ENCODE measurements at regions not wholly inside any gene's neighbourhood (a gene's known extent, or its start where the extent isn't known, plus 50 kb on each side); places are given as distances from the start of the nearest gene placed in this dataset.

GRCh38 chr10:109174526-109174925, 748.8 kb downstream of the XPNPEP1 start:
- Histone ChIP-seq H2AFZ (no peak overlapping the region), H3F3A (replicated peaks; ENCODE audit: low read depth) (no peaks in the 10 kb centered on the region), H3K79me2 (replicated peaks; ENCODE audit: insufficient read depth) (no peaks in the 10 kb centered on the region), H4K20me1 (replicated peaks; ENCODE audit: insufficient read depth) (no peaks in the 10 kb centered on the region), H3K27me3 (ENCODE audit: insufficient read depth) (no peaks in the 10 kb centered on the region), H3K4me1 (ENCODE audit: insufficient read depth) (no peaks in the 10 kb centered on the region), H3K9me2 (ENCODE audit: insufficient read depth) (peaks cover 11% of the 10 kb centered on the region; the same call in 1 of the 2 replicates), H3K4me3 (no peak overlapping the region), H3K36me3 (ENCODE audit: insufficient read depth) (no peaks in the 10 kb centered on the region), H3K4me2 (no peak overlapping the region), H3K27ac (ENCODE audit: low read depth) (no peak overlapping the region)
- H3K27me3 Mint-ChIP-seq (ENCODE audit: insufficient read depth, low read depth, poor library complexity): no peaks in the 10 kb centered on the region
- peaks cover 7% of the 10 kb centered on the region; the same call in 2 of the 3 replicates for H3K9me3 Mint-ChIP-seq
- no peak for DNase-seq (ENCODE audit: low spot score)
- no peak overlapping the region for H3K27ac Mint-ChIP-seq
- TF ChIP-seq EZH2phosphoT487 (IDR thresholded peaks at IDR 0.05; ENCODE audit: unreplicated experiment) (no peak), ETS1 (IDR thresholded peaks at IDR 0.05) (no peak)
- no peaks in the 10 kb centered on the region for H3K4me1 Mint-ChIP-seq
- H3K4me3 Mint-ChIP-seq: no peak overlapping the region
- ATAC-seq: no peak
- peaks cover 3% of the 10 kb centered on the region; the same call in 2 of the 3 replicates for H3K36me3 Mint-ChIP-seq (ENCODE audit: low read depth)

DNA sequence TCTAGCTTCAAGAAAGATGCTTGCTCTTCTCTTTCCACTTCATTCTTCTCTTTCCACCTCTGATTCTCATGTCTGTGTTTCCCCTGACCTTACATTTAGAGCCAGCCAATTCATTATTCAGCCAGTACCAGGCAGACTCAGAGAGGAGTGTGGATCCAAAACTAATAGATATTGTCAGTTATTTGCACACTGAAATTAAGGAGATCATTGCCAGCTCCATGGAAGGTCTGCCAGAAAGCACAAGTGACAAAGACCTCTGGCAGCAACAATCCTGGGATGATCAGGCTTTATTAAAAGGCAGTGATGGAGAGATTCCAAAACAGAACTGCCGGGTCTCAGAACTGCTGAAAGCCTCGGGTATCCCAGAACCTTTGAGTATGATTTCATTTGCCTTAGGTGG, 749.4 kb downstream of the XPNPEP1 start:
- H4K20me1 ChIP-seq (replicated peaks; ENCODE audit: insufficient read depth): no peaks in the 10 kb centered on the region
- peaks cover 3% of the 10 kb centered on the region; the same call in 2 of the 3 replicates for H3K36me3 Mint-ChIP-seq (ENCODE audit: low read depth)
- H3K4me1 ChIP-seq (ENCODE audit: insufficient read depth): no peaks in the 10 kb centered on the region
- H3K36me3 ChIP-seq (ENCODE audit: insufficient read depth): no peaks in the 10 kb centered on the region
- ATAC-seq: no peak
- no peaks in the 10 kb centered on the region for H3K27me3 Mint-ChIP-seq (ENCODE audit: insufficient read depth, low read depth, poor library complexity)
- no peaks in the 10 kb centered on the region for H3K27me3 ChIP-seq (ENCODE audit: insufficient read depth)
- no peak overlapping the region for H3K27ac ChIP-seq (ENCODE audit: low read depth)
- no peak overlapping the region for H3K27ac Mint-ChIP-seq
- DNase-seq (ENCODE audit: low spot score): no peak
- peaks cover 11% of the 10 kb centered on the region; the same call in 1 of the 2 replicates for H3K9me2 ChIP-seq (ENCODE audit: insufficient read depth)
- H3K4me2 ChIP-seq: no peak overlapping the region
- no peak overlapping the region for H3K4me3 ChIP-seq
- TF ChIP-seq, protein P1, sequence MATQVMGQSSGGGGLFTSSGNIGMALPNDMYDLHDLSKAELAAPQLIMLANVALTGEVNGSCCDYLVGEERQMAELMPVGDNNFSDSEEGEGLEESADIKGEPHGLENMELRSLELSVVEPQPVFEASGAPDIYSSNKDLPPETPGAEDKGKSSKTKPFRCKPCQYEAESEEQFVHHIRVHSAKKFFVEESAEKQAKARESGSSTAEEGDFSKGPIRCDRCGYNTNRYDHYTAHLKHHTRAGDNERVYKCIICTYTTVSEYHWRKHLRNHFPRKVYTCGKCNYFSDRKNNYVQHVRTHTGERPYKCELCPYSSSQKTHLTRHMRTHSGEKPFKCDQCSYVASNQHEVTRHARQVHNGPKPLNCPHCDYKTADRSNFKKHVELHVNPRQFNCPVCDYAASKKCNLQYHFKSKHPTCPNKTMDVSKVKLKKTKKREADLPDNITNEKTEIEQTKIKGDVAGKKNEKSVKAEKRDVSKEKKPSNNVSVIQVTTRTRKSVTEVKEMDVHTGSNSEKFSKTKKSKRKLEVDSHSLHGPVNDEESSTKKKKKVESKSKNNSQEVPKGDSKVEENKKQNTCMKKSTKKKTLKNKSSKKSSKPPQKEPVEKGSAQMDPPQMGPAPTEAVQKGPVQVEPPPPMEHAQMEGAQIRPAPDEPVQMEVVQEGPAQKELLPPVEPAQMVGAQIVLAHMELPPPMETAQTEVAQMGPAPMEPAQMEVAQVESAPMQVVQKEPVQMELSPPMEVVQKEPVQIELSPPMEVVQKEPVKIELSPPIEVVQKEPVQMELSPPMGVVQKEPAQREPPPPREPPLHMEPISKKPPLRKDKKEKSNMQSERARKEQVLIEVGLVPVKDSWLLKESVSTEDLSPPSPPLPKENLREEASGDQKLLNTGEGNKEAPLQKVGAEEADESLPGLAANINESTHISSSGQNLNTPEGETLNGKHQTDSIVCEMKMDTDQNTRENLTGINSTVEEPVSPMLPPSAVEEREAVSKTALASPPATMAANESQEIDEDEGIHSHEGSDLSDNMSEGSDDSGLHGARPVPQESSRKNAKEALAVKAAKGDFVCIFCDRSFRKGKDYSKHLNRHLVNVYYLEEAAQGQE (IDR thresholded peaks at IDR 0.05; ENCODE audit: unreplicated experiment): no peak
- H3K79me2 ChIP-seq (replicated peaks; ENCODE audit: insufficient read depth): no peaks in the 10 kb centered on the region
- H3K4me1 Mint-ChIP-seq: no peaks in the 10 kb centered on the region
- peaks cover 7% of the 10 kb centered on the region; the same call in 2 of the 3 replicates for H3K9me3 Mint-ChIP-seq
- H3F3A ChIP-seq (replicated peaks; ENCODE audit: low read depth): no peaks in the 10 kb centered on the region
- H2AFZ ChIP-seq: no peak overlapping the region
- H3K4me3 Mint-ChIP-seq: no peak overlapping the region

- H3K36me3 Mint-ChIP-seq (ENCODE audit: low read depth): peaks cover 3% of the 10 kb centered on the region; the same call in 2 of the 3 replicates
- Histone ChIP-seq H3K4me2 (no peak overlapping the region), H4K20me1 (replicated peaks; ENCODE audit: insufficient read depth) (no peaks in the 10 kb centered on the region), H3K4me1 (ENCODE audit: insufficient read depth) (no peaks in the 10 kb centered on the region), H3K4me3 (no peak overlapping the region), H3K9me2 (ENCODE audit: insufficient read depth) (peaks cover 9% of the 10 kb centered on the region; the same call in 1 of the 2 replicates), H3K27ac (ENCODE audit: low read depth) (no peak overlapping the region), H2AFZ (0 out of 2 replicates have a peak overlapping the region, but pooled peaks have one; percentile 43), H3K36me3 (ENCODE audit: insufficient read depth) (no peaks in the 10 kb centered on the region), H3K27me3 (ENCODE audit: insufficient read depth) (no peaks in the 10 kb centered on the region), H3K79me2 (replicated peaks; ENCODE audit: insufficient read depth) (no peaks in the 10 kb centered on the region), H3F3A (replicated peaks; ENCODE audit: low read depth) (no peaks in the 10 kb centered on the region)
- ATAC-seq (no peak), DNase-seq (ENCODE audit: low spot score) (peak; percentile 1)
- H3K9me3 Mint-ChIP-seq: peaks cover 7% of the 10 kb centered on the region; the same call in 2 of the 3 replicates
- no peak overlapping the region for H3K4me3 Mint-ChIP-seq
- no peaks in the 10 kb centered on the region for H3K4me1 Mint-ChIP-seq
- no peak overlapping the region for H3K27ac Mint-ChIP-seq
- H3K27me3 Mint-ChIP-seq (ENCODE audit: insufficient read depth, low read depth, poor library complexity): no peaks in the 10 kb centered on the region
- TF ChIP-seq ETS1 (IDR thresholded peaks at IDR 0.05): no peak
- TF ChIP-seq STAT1 (IDR thresholded peaks at IDR 0.05; ENCODE audit: unreplicated experiment): no peak
- no peak for TF ChIP-seq EZH2 (IDR thresholded peaks at IDR 0.05; ENCODE audit: low read depth, unreplicated experiment)
- TF ChIP-seq NANOG (IDR thresholded peaks at IDR 0.05; ENCODE audit: borderline replicate concordance): no peak
Observed at GRCh38 chr10:109173121-109173520, 750.2 kb downstream of the XPNPEP1 start.

Data from GM23338 (cell line).